HG02885 (cell line): ENCODE measurements at regions not wholly inside any gene's neighbourhood (a gene's known extent, or its start where the extent isn't known, plus 50 kb on each side); places are given as distances from the start of the nearest gene placed in this dataset.

ENCODE experiments used
- ATAC-seq: cut with Tn5 transposase; IDR thresholded peaks from one replicate; pipeline ENCODE4 v1.9.1; 2021; ENCODE audit warnings: mild to moderate bottlenecking; ENCODE audit not compliant: unreplicated experiment, poor library complexity

DNA sequence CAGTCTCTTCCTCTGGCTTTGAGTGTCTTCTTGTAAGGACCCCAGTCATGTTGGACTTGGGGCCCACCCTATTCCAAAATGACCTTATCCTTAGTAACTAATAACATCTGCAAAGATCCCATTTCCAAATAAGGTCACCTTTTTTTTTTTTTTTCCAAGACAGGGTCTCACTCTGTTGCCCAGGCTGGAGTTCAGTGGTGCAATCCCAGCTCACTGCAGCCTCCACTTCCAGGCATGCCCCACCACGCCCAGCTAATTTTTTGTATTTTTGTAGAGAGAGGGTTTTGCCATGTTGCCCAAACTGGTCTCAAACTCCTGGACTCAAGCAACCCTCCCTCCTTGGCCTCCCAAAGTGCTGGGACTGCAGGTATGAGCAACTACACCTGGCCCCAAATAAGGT is 118.8 kb upstream of the GSE1 start:
- ATAC-seq: no peak

DNA sequence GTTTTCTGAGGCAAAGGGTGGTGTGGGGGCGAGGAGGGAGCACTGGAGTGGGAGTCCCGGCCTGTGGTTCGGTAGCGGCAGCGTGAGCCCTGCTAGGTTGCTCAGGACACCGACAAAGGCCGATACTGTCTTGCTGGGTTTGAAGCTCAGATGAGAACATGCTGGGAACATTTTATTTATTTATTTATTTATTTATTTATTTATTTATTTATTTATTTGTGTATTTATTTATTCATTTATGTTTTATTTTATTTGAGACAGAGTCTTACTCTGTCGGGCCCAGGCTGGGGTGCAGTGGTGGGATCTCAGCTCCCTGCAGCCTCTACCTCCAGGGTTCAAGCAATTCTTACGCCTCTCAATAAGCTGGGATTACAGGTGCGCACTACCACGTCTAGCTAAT is 117.9 kb upstream of the GSE1 start:
- no peak for ATAC-seq

DNA sequence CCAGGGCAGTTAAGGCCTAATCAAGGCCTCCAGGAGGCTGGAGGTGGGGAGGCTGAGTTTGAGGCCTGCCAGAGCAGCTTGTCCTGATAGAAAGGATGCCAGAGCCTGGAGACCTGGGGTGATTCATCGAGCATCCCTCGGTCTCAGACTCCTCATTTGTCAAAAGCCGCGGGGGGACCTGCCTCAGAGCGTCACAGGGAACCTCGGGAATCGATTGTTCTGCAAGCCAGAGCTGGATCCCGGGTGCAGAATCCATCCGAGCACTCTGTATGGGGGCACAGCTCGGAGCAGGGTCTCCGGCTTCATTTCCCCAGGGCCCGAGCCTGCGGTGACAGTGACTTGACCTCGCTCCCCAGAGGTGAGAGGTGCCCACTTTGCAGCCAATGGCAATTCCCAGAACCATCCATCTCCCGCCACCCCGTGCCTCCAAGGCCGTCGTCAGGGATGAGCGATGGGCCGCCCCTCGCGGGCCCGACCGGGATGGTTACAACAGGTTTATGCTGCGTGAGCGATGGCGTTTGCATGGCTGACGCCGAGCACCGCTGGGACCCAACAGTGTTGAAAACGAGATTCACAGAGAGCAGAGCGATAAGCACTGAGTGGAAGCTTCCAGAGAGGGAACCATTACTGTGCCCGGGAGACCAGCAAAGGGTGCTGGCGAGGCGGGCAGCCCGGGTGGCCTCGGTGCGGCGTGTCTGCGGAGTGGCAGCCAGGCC is 117.1 kb upstream of the GSE1 start:
- ATAC-seq: no peak

DNA sequence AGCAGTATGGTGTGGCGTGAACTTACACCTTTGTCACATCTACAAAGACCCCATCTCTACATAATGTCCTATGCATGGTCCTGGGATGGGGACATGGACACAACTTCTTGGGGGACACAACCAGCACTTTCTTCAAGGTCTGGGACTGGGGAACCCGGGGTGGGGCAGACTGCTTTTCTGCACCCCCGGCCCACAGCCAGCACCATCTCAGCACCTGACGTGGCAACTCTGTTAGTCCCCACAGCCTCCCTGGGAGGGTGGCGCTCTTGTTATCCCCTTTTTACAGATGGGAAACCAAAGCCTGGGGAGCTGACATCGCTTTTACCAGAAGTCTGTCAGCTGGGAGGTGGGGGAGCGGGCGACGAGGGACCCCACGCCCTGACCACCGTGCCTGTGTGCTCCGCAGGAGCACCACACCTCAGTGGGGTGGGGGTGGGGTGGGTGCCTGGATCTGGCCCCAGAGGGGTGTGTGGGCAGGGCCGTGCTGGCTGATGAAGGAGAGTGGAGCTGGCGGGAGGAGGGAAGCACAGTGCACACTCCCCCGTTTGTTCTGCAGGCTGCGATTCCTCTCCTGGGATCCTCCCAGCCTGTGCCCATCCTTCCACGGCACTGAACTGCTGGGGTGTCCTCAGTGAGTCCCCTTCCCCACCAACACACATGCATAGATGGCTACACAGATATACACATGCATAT is 115.4 kb upstream of the GSE1 start:
- ATAC-seq: no peak

DNA sequence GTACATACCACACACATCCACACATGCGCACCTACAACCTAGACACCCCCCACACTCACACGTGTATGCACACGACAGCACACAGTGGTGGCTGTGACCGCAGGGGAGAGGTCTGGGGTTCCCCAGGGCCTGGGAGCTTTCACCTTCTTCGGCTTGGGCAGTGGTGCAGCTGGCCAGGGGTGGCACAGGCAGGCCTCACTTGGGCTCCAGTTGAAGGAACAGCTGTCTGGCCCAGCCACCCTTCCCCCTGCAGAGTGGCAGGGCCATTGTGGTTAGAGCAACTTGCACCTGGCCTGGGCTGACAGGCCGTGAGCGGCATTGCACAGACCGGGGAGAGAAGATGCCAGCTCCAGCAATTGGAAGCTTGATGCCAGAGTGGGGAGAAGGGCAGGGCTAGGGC is 114.5 kb upstream of the GSE1 start:
- ATAC-seq: no peak

DNA sequence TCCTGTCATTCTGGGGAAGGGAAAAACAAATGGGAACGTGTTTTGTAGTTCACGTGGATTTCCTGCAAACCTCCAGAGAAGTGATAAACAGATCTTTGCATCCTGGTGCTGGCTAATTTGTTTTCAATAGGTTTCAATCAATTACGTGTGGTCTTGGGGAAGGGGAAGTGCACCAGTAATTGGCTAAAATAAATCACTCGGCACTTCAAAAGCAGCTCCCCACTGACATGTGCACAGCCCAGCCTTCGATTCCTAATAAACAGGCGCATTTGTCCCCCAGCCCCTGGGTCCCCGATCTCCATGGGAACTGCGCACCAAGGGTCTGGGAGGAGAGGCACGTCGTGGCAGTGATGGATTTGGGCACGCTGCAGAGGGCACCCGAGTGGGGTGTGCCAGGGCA is 112.9 kb upstream of the GSE1 start:
- ATAC-seq: no peak

DNA sequence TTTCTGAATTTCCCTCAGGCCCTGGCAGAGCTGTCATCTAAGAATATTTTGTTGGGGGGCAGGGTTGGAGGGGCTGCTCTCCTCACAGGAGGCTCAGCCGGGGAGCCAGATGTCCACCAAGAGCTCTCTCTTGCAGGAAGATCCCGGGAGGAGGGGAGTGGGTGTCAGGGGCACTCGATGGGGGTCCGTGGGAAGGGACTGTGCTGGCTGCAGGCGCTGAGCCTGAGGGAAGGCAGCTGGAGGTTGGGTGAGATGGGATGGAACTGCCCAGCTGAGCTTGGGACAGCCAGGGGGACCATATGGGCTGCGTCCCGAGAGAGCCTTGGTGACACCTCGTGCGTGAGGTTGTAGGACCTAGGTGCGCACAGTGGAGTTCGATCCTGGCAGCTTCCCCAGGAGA is 111.2 kb upstream of the GSE1 start:
- no peak for ATAC-seq

DNA sequence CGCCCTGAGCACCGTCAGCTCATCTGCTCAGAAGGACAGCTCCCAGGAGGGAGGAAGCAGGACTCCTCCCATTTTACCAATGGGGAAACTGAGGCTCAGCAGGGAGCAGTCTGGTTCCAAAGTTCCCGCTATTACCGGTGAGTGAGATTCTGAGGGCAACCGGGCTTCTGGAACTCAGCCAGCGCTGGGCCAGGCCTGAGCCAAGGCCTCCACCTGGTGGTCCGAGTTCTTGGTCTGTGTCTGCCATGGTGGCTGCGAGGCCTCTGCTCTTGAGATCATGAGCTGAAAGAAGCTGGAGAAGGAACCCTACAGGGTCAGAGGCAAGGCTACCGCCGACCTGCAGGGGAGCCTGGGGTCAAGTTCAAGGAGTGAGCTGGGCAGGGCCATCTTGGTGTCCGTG is 110.8 kb upstream of the GSE1 start:
- no peak for ATAC-seq

DNA sequence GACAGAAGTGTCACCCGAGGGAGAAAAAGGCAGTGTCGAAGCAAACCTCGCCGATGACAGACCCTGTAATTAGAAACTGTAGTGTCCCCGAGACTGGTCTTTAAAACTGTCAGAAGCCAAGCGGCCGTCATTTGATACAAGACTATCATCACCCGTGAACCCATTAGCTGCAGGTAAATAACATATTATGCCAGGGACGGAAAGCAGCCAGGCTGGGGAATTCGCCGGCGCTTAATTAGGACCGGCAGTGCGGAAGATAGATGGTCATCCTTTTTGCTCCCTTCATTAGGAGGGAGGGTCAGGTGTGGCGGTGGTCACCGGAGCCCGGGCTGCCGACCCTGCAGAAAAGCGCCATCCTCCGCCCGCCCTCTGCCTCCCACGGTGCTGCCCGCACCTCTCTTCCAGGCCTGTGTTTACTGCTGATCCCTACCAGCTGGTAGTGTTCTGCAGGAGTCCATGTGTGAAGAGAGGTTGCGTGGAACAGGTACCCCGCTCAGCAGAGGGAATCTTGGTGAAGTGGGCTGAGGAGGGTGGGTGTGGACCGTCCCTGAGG is 109.4 kb upstream of the GSE1 start:
- no peak for ATAC-seq

DNA sequence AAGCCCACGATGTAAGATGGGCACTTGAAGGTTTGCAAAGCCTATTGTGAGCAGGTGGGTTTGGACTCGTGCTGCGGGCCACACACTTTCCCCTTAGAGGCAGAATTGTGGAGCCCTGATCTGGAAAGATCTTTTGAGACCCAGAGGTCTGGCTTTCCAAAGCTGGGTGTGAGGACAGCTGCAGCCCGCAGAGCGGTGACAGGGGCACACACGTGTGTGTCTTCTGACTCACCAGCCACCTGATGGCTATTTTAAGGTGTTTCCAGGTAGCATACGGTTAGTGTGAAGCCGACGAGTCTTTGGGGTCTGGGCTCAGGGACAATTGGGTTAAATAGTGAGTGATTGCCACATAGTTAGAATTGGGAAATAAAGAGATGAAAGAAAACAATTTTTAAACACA is 108.9 kb upstream of the GSE1 start:
- no peak for ATAC-seq

DNA sequence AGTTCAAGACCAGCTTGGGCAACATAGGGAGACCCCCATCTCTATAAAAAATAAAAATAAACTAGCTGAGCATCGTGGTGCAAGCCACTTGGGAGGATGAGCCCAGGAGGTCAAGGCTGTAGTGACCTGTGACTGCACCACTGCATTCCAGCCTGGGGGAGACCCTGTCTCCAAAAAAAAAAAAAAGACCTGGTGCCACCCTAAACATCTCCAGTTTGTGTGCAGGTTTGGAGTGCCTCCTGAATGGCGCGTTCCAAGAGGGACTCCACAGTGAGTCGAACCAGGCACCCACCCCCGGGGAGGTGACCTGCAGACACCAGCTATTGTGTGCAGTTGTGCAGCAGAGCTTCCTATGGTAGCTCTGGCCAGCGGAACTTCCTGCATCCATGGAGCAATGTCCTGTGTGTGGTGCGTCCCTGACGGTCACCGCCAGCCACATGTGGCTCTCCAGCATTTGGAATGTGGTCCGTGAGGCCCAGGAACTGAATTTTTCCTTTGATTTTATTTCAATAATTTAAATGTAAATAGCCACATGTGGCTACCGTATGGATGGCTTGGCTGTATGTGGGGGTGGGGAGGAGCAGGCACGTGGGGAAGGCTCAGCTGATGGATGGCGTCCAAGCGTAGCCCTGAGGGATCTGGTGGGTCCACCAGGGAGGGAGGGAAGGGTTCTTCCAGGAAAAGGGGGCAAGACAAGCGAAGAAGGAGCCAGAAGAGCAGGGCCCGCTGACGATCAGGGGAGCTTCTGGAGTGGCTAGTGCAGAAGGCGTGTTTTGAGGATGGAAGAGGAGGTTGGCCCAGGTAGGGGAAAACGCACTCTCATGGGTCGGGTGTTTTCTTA is 107.1 kb upstream of the GSE1 start:
- no peak for ATAC-seq

DNA sequence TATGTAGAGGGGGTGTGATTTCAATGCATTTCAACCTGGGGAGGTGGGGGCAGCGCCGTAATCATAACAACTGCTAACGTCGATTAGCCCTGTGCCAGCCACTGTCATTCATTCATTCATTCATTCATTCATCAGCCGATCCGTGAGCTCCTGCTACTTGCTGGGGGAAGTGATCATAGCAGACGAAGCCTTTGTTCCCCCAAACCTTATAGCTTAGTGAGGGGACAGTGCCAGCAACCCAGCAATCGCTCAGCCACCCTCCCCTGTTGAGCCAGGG is 106.5 kb upstream of the GSE1 start:
- ATAC-seq: no peak

DNA sequence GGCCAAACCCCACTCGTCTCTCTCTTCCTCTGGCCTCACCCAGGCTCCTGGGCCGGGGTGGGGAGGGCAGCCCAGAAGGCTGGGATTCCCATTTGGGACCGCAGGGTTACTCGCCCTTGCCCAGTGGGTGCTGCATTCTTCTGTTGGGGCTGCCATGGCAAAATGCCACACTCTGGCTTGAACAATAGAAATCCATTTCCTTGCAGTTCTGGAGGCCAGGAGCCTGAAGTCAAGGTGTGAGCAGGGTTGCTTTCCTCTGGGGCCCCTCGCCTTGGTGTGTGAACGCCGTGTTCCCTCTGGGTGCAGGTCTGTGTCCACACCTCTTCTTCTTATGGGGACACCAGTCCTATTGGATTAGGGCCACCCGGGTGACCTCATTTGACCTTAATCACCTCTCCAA is 105.8 kb upstream of the GSE1 start:
- no peak for ATAC-seq

DNA sequence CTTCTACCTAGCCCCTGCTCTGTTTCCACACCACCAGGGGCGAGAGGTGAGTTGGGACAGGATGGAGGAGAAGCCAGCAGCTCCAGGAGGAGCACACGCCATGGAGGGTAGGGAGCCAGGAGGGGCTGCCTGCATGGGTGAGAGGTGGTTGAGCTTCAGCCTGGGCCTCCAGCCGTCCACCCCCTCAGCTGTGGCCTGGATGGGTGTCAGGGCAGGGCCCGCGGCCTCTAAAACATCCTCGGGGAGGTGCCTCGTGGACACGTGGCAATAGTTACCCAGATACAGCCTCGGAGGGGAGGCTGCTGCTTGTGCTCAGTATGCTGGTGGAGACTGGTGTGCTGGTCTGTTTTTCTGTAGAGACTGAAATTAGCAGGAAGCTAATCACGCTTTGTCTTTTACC is 104.7 kb upstream of the GSE1 start:
- ATAC-seq: no peak

DNA sequence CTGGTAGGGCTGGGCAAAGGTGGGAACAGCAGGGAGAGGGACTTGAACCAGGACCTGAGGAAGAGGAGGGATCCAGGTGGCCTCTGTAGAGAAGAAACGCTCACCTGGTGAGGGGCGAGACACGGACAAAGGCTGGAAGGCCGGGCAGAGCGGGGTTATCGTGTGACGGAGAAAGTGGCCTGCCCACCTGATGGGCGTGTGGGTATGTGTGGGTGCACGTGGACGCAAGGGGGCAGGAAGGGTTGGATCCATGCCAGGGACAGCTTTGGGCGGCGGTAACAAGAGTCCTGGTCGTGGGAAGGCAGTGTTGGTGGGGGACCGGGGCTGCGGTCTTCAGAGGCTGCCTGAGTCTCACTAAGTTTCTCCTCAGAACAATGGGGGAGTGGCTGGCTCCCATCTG is 104.1 kb upstream of the GSE1 start:
- ATAC-seq: no peak

DNA sequence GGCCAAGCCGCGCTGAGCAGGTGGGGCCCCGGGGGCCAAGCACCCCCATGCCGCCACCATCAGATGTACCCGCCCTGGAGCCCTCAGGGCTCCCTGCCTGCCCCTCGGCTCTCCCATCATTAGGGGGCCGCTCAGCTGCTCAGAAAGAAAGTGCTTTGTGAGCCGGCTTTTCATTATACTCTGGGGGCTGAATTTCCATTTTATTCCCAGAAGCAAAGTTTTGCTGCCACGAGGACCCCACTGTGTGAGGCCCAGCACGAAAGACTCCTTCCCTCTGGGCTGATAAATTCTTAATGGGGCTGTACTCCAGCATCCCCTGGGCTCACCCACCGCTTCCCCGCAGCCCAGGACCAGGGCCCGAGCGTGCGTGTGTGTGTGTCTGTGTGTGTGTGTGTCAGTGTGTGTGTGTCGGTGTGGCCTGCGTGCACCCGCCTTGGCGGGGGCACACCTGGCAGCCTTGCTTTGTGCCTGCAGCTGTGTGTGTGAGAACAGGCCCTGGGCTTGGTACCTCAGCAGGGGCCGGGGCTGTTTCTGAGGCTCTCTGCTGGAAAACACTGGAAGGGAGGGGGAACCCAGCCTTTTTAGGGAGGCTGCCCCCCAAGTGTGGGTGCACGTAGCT is 103.0 kb upstream of the GSE1 start:
- no peak for ATAC-seq

DNA sequence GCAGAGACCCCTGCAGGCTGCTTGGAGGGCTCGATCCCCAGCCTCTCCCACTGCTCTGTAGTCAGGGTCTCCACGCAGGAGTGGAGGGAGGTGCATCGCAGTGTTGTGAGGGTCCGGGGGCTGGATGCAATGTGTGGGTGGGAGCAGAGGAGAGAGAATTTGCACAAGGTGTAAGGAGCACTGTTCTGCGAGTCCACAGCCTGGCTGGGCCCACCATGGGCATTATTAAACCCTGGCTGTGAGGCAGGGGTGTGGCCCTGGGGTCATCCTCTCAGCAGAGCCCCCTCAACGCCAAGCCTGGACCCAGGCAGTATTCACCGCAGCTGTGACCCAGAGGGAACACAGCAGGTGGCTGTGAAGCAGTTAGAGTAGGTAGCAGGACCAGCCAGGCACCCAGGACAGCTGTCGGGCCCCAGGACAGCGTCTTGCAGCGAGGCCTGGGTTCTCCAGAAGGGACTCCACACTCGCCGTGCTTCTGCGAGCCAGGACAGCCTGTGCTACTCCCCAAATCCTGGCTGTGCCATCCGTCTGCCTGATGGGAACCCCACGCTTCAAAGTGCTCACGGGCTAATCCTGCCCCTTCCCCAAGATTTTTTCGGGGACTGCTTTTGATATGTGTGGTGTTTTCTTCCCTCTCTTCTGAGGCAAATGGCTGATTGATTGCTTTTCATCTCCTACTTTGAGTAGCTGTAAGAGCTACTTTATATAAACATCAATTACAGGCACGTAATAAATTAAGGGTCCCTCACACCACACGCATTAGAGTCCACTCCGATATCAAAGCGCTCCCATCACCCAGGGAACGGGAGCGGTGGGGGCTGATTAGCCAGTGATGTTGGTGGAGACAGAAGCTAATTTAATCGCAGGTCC is 100.9 kb upstream of the GSE1 start:
- no peak for ATAC-seq

DNA sequence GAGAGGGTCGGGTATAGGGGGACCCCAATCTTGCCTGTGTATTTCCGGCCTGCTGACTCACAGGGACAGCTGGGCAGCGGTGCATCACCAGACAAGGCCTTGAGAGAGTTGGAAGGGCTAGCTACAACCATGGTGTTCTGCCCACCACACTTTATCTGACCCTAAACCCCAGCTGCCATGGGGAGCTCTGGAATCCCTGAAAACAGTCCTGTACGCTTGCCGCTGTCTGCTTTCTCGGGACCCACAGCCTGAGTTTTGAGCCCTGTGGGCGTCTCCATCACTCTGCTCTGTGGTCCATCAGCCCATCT is 100.4 kb upstream of the GSE1 start:
- ATAC-seq: no peak

DNA sequence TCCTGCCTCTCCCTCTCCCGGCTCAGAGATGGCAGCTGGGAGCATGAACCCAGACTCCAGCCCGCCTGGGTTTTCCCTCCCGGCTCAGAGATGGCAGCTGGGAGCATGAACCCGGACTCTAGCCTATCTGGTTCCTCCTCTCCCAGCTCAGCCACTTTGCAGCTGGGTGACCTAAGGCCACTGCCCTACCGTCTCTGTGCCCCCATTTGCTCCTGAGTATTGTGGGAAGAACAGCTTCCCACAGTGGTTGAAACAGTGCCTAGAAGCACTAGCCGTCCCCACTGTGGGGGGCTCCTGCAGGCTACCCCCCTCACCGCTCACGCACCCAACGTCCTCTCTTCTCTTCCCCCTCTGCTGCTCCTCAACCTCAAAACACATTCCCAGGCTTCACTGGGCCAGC is 99.9 kb upstream of the GSE1 start:
- ATAC-seq: no peak

DNA sequence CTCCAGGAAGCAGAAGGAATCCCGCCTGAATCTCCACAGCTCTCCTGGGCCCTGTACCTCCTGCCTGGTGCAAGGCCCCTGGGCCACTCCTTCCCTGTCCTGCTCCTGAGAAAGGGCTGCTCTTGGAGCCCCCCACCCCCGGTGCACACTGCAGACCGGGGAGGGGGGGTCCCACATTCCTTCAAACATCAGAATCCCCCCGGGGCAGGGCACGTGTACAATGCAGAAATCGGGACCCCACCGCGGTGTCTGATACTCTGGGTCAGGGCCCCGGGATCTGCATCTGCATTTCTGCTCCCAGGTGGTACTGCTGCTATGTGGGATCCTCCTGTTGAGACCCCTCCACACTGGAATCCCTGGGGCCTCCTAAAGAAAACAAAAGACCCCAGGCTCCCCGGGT is 99.5 kb upstream of the GSE1 start:
- ATAC-seq: no peak
